Upper lobe of right lung (tissue), 1 donor: ENCODE measurements at regions not wholly inside any gene's neighbourhood (a gene's known extent, or its start where the extent isn't known, plus 50 kb on each side); places are given as distances from the start of the nearest gene placed in this dataset.

ENCODE experiments used
- ATAC-seq: fragments of 200-7000 bp; cut with Tn5 transposase; one replicate; pipeline ENCODE4 v1.9.1; 2020; ENCODE audit warnings: mild to moderate bottlenecking, moderate library complexity
- DNase-seq: peaks from one replicate; pipeline ENCODE4 v3.0.0-alpha.2; 2020
- H3K27ac ChIP-seq: fragments of 200-600 bp; one replicate; pipeline ENCODE4 v1.8.0; 2022
- H3K27me3 ChIP-seq: fragments of 200-600 bp; one replicate; pipeline ENCODE4 v1.8.0; 2022; ENCODE audit warnings: mild to moderate bottlenecking
- H3K36me3 ChIP-seq: fragments of 200-600 bp; one replicate; pipeline ENCODE4 v1.8.0; 2022
- H3K4me1 ChIP-seq: fragments of 200-600 bp; one replicate; pipeline ENCODE4 v1.8.0; 2022
- H3K4me3 ChIP-seq: fragments of 200-600 bp; one replicate; pipeline ENCODE4 v1.8.0; 2022; ENCODE audit warnings: mild to moderate bottlenecking
- H3K9me3 ChIP-seq: fragments of 200-600 bp; one replicate; pipeline ENCODE4 v1.8.0; 2022
- intact Hi-C: fragments of 100-400 bp; cut with DNase I; formaldehyde crosslinking; loops from one replicate; pipeline ENCODE4 v1.11.0; 2022
- TF ChIP-seq, protein P1 (sequence below): fragments of 200-600 bp; IDR thresholded peaks from one replicate; pipeline ENCODE4 v1.8.0; 2022; ENCODE audit warnings: antibody characterized with exemption
- donor health status: DM: no; HTN: yes; CAD: no; lungs with severe emphysema.

DNA sequence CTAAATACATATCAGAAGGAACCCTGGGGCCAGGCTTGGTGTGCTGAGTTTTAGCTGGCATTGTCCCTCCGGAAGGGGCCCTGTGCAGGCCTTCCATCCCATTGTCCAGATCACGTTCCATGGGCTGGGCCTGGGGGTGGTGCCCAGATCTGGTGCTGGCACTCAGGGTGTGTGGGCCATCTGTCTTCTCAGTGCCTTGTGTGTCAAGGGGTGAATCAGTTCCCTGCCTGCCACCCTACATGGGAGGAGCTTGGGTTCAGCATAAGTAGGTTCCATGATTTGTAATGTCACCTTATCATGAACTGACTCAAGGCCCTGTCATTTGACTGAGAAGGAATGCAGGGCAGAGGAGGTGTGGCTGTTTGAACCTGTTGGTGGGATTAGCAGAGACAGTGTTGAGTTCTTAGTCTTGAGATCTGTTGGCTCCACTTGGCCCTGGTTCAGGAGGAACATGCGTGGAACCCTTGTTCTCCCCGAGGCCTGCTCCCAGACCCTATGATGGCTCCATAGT lies 176.8 kb downstream of the MACROH2A1 start:
- TF ChIP-seq, protein P1, sequence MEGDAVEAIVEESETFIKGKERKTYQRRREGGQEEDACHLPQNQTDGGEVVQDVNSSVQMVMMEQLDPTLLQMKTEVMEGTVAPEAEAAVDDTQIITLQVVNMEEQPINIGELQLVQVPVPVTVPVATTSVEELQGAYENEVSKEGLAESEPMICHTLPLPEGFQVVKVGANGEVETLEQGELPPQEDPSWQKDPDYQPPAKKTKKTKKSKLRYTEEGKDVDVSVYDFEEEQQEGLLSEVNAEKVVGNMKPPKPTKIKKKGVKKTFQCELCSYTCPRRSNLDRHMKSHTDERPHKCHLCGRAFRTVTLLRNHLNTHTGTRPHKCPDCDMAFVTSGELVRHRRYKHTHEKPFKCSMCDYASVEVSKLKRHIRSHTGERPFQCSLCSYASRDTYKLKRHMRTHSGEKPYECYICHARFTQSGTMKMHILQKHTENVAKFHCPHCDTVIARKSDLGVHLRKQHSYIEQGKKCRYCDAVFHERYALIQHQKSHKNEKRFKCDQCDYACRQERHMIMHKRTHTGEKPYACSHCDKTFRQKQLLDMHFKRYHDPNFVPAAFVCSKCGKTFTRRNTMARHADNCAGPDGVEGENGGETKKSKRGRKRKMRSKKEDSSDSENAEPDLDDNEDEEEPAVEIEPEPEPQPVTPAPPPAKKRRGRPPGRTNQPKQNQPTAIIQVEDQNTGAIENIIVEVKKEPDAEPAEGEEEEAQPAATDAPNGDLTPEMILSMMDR: no peak
- Histone ChIP-seq H3K27me3 (no peaks in the 10 kb centered on the region), H3K36me3 (no peaks in the 10 kb centered on the region), H3K4me3 (no peak overlapping the region), H3K27ac (no peak overlapping the region), H3K4me1 (no peaks in the 10 kb centered on the region), H3K9me3 (no peaks in the 10 kb centered on the region)
- DNase-seq (peak; percentile 38), ATAC-seq (no peak)
- intact Hi-C loops: no loop called here

DNA sequence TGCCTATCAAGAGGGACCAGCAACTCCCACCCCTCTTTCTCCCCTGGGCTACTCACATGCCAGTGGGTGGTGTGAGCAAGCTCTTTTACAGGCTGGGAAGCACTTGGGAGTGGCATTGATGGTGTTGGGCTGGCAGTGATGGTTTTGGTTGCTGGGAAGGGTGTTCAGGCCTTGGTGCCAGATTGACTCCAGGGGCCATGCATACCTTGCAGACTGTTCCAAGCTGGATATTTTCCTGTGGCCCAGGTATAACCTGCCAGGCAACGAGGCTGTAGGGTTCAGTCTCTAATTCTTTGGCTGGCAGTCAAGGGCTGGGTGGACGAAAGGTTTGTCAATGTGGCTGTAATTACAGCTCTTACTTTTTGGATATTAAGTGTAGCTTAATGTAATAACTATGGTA lies 177.3 kb downstream of the MACROH2A1 start:
- Histone ChIP-seq H3K36me3 (no peaks in the 10 kb centered on the region), H3K4me3 (no peak overlapping the region), H3K27ac (no peak overlapping the region), H3K4me1 (no peaks in the 10 kb centered on the region), H3K27me3 (no peaks in the 10 kb centered on the region), H3K9me3 (no peaks in the 10 kb centered on the region)
- DNase-seq (peak; percentile 10), ATAC-seq (no peak)
- intact Hi-C loops: no loop called here
- TF ChIP-seq, protein P1: no peak

DNA sequence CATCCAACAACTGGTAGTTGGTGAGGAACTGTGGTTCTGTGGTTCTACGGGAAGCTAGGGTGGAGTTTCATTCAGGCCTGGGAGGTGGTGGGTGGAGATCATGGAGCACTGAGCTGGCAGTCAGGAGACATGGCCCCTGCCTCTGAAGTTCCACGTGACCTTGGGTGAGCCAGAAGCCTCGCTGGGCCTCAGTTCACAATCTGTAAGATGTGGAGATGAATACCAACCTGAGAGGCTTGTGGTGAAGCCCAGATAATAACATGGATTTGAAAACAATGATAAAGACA lies 177.9 kb downstream of the MACROH2A1 start:
- Histone ChIP-seq H3K27ac (no peak overlapping the region), H3K36me3 (no peaks in the 10 kb centered on the region), H3K4me3 (no peak overlapping the region), H3K9me3 (no peaks in the 10 kb centered on the region), H3K27me3 (no peaks in the 10 kb centered on the region), H3K4me1 (no peaks in the 10 kb centered on the region)
- DNase-seq: peak; percentile 43
- peak; percentile 37 for ATAC-seq
- intact Hi-C loops: no loop called here
- TF ChIP-seq, protein P1: no peak

DNA sequence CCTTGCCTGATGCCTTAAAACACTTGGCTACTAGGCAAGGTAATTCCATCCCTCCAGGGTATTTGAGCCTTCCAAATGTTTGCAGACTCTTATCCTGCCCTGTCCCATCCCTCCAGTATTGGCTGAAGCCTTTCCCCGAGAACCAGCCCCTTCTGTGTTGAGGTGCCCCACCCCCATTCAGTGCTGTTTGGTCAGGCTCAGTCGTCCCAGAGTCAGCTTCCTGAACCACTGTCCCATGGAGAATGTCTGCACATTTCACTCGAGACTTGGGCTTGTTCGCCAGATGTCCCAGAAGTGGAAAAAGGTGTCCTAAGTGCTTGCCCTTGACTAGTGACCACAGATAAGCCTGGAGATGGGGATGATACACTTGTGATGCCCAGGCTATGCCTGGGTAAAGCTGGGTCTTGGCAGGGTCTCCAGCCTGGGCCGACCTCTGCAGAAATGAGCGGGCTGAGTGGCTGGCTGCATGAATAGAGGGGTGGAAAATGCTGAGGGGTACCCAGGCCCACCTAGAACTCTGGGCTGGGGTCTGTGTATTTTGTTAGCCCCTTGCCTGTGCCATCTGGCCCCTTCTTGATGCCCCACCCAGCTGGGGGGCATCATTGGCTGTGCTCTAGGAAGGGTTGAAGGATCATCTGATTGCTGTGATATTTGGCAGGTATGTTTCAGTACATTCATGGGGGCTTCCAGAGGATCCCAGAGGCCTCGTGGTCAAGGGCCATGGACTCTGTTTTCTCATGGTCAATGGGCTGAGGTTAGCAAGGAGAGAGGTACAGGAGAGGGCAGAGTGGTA lies 178.4 kb downstream of the MACROH2A1 start:
- no peaks in the 10 kb centered on the region for H3K9me3 ChIP-seq
- peak; percentile 30 for DNase-seq
- intact Hi-C loops: no loop called here
- no peak for ATAC-seq
- no peaks in the 10 kb centered on the region for H3K36me3 ChIP-seq
- no peak overlapping the region for H3K27ac ChIP-seq
- no peaks in the 10 kb centered on the region for H3K27me3 ChIP-seq
- H3K4me1 ChIP-seq: no peaks in the 10 kb centered on the region
- TF ChIP-seq, protein P1: no peak
- no peak overlapping the region for H3K4me3 ChIP-seq

DNA sequence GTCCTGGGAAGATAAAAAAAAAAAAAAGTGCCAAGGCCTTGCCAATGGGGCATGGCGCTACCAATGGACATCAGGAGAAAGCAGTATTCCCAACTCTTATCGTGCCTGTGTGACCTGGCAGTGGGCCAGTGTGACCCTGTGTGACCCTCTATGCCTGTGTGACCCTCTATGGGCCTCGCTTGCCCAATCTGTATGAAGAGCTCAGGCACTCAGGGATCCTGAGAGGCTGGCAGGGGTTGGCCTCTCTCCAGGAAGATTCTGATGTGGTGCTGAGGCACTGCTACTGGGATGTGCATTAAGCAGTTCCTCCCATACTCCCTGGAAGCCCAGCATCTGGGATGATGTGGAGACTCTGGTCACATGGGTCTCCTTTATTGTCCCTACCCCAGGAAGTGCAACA lies 179.2 kb downstream of the MACROH2A1 start:
- DNase-seq (peak; percentile 30), ATAC-seq (no peak)
- Histone ChIP-seq H3K27ac (no peak overlapping the region), H3K4me3 (no peak overlapping the region), H3K9me3 (no peaks in the 10 kb centered on the region), H3K4me1 (no peaks in the 10 kb centered on the region), H3K27me3 (no peaks in the 10 kb centered on the region), H3K36me3 (no peaks in the 10 kb centered on the region)
- intact Hi-C loops: no loop called here
- TF ChIP-seq, protein P1: no peak
